SU-DHL-6 (cell line): ENCODE measurements at regions not wholly inside any gene's neighbourhood (a gene's known extent, or its start where the extent isn't known, plus 50 kb on each side); places are given as distances from the start of the nearest gene placed in this dataset.

Experiments used
- H2AFZ ChIP-seq: fragments of 200-600 bp; sonication (generic); 2 replicates; pipeline ENCODE4 v1.6.1; 2014; ENCODE audit warnings: low read depth, mild to moderate bottlenecking, moderate library complexity, mixed read lengths, antibody characterized with exemption, low read length; ENCODE audit not compliant: severe bottlenecking
- H3F3A ChIP-seq: fragments of 200-600 bp; shearing (Covaris generic); 2 replicates; pipeline ENCODE4 v1.6.0; 2016; ENCODE audit warnings: antibody characterized with exemption, mild to moderate bottlenecking; ENCODE audit not compliant: insufficient read depth
- H3K27ac ChIP-seq: fragments of 200-600 bp; sonication (generic); 2 replicates; pipeline ENCODE4 v1.5.1; 2016; ENCODE audit warnings: low read depth, mild to moderate bottlenecking, low read length, moderate library complexity, mixed read lengths
- H3K27me3 ChIP-seq: fragments of 200-600 bp; sonication (generic), shearing (Covaris generic); 2 replicates; pipeline ENCODE4 v1.6.0; 2014; ENCODE audit warnings: mild to moderate bottlenecking, low read length
- H3K36me3 ChIP-seq: fragments of 200-600 bp; sonication (generic); 2 replicates; pipeline ENCODE4 v1.6.1; 2014; ENCODE audit warnings: mild to moderate bottlenecking, low read length, mixed read lengths
- H3K4me2 ChIP-seq: fragments of 300-600, 200-600 bp; shearing (Covaris generic), sonication (generic); 2 replicates; pipeline ENCODE4 v1.6.0; 2014; ENCODE audit warnings: low read length, low read depth, mild to moderate bottlenecking; ENCODE audit not compliant: poor library complexity, severe bottlenecking
- H3K4me3 ChIP-seq: fragments of 200-600 bp; sonication (generic); 2 replicates; pipeline ENCODE4 v1.5.1; 2014; ENCODE audit warnings: antibody characterized with exemption, low read length, mild to moderate bottlenecking, mixed read lengths; ENCODE audit not compliant: insufficient read depth, poor library complexity, severe bottlenecking
- H3K79me2 ChIP-seq: fragments of 200-600 bp; sonication (generic); 2 replicates; pipeline ENCODE4 v1.6.1; 2014; ENCODE audit warnings: mild to moderate bottlenecking, low read length, moderate library complexity; ENCODE audit not compliant: insufficient read depth
- H3K9ac ChIP-seq: fragments of 200-600 bp; sonication (generic); 2 replicates; pipeline ENCODE4 v1.7.0; 2014; ENCODE audit warnings: mild to moderate bottlenecking, low read length
- H3K9me2 ChIP-seq: fragments of 200-600 bp; sonication (generic); replicated peaks from 2 replicates; pipeline ENCODE4 v1.6.1; 2014; ENCODE audit warnings: low read length; ENCODE audit not compliant: insufficient read depth
- H3K9me3 ChIP-seq: fragments of 200-600 bp; sonication (generic); 2 replicates; pipeline ENCODE4 v1.6.1; 2014; ENCODE audit warnings: low read length, mixed read lengths; ENCODE audit not compliant: insufficient read depth
- H4K20me1 ChIP-seq: fragments of 200-600 bp; sonication (generic); 2 replicates; pipeline ENCODE4 v1.6.1; 2014; ENCODE audit warnings: low read depth, mild to moderate bottlenecking, antibody characterized with exemption, low read length, moderate library complexity, mixed read lengths
- CTCF ChIP-seq: fragments of 200-600 bp; sonication (generic); IDR thresholded peaks from one replicate; pipeline ENCODE4 v1.5.1; 2017; ENCODE audit warnings: antibody characterized with exemption, mild to moderate bottlenecking, low read length, moderate library complexity; ENCODE audit not compliant: insufficient read depth, poor library complexity, severe bottlenecking
- EZH2phosphoT487 ChIP-seq: fragments of 200-600 bp; sonication (generic), shearing (Covaris generic); conservative IDR thresholded peaks from 2 replicates; pipeline ENCODE4 v1.6.1; 2018; ENCODE audit warnings: mild to moderate bottlenecking, antibody characterized with exemption, low read length, moderate library complexity, mixed read lengths

DNA sequence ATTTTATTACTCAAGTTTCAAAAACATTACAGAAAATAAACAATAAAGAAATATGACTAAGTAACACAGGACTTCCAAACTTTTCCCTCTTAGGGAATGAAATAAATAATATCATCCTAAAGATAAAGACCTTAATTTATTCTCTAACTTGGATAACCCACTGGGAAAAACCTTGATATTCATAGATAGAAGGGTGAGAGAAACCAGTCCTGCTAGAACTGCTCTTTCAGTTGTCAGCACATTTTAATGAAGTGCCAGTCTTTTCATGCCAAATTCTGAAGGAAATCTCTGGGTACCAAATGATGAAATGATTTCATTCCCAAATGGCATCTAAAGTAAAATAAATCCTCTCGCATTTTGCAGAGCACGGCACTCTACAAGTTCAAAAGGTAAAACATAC is 114.5 kb upstream of the SMIM30 start:
- Histone ChIP-seq H3K9me2 (no peaks in the 10 kb centered on the region), H3K27me3 (no peaks in the 10 kb centered on the region), H3K4me2 (no peak overlapping the region), H3K9ac (no peak overlapping the region), H3K27ac (no peak overlapping the region), H3K4me3 (no peak overlapping the region), H4K20me1 (no peaks in the 10 kb centered on the region), H2AFZ (no peak overlapping the region), H3F3A (no peaks in the 10 kb centered on the region), H3K79me2 (no peaks in the 10 kb centered on the region), H3K9me3 (no peaks in the 10 kb centered on the region), H3K36me3 (no peaks in the 10 kb centered on the region)
- TF ChIP-seq EZH2phosphoT487 (no peak), CTCF (no peak)

- H3K27ac ChIP-seq: no peak overlapping the region
- H3K36me3 ChIP-seq: no peaks in the 10 kb centered on the region
- H2AFZ ChIP-seq: no peak overlapping the region
- H4K20me1 ChIP-seq: no peaks in the 10 kb centered on the region
- H3F3A ChIP-seq: no peaks in the 10 kb centered on the region
- no peak overlapping the region for H3K4me3 ChIP-seq
- H3K27me3 ChIP-seq: no peaks in the 10 kb centered on the region
- no peak for TF ChIP-seq CTCF
- no peak for TF ChIP-seq EZH2phosphoT487
- H3K9me3 ChIP-seq: no peaks in the 10 kb centered on the region
- H3K9ac ChIP-seq: no peak overlapping the region
- no peaks in the 10 kb centered on the region for H3K9me2 ChIP-seq
- no peak overlapping the region for H3K4me2 ChIP-seq
- no peaks in the 10 kb centered on the region for H3K79me2 ChIP-seq
Measured at GRCh38 chr7:113230691-113231090, 112.3 kb upstream of the SMIM30 start.

DNA sequence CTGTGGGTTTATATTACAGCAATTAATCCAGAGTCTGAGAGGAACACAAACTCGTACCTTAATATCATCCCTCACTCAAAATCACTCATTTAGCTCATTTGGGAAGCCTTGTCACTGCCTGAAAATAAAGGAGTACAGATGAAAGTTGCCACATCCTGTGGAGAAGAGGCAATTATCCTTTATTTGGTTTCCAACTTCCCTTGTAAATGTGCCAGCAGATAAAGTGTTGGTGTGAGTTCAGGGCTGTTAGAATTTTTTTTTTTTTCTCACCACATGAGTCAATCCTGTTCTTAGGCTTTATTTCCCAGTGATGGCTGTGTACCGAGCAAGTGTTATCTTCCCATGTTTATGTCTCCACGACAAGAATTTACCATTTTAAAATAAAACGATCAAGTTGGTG is 99.0 kb upstream of the SMIM30 start:
- H2AFZ ChIP-seq: no peak overlapping the region
- no peak overlapping the region for H3K4me2 ChIP-seq
- no peaks in the 10 kb centered on the region for H3K27me3 ChIP-seq
- H3K9me3 ChIP-seq: no peaks in the 10 kb centered on the region
- no peaks in the 10 kb centered on the region for H3K36me3 ChIP-seq
- H3F3A ChIP-seq: no peaks in the 10 kb centered on the region
- no peak overlapping the region for H3K27ac ChIP-seq
- no peaks in the 10 kb centered on the region for H4K20me1 ChIP-seq
- H3K9ac ChIP-seq: no peak overlapping the region
- H3K9me2 ChIP-seq: no peaks in the 10 kb centered on the region
- no peak overlapping the region for H3K4me3 ChIP-seq
- no peaks in the 10 kb centered on the region for H3K79me2 ChIP-seq
- no peak for TF ChIP-seq EZH2phosphoT487
- TF ChIP-seq CTCF: no peak

DNA sequence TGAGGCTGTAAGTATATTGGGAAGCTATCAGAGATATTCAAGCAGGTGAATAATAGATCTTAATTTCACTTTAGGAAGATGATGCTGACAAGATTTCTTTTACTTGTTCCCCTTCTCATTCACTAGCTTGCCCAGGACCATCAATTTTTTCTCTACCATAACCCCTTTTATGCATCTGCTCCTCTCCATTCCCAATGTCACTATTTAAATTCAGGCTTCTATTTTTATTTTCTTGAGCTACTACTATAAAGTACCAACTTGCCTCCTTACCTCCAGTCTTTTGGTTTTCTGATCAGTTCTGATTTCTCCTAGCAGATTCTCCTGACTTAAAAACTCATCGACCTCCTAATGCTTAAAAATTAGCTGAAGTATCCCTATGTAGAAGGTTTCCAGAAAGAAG is 97.7 kb upstream of the SMIM30 start:
- H3K9me3 ChIP-seq: no peaks in the 10 kb centered on the region
- H3K27me3 ChIP-seq: no peaks in the 10 kb centered on the region
- H3K9ac ChIP-seq: no peak overlapping the region
- no peaks in the 10 kb centered on the region for H4K20me1 ChIP-seq
- no peaks in the 10 kb centered on the region for H3F3A ChIP-seq
- no peak overlapping the region for H3K4me2 ChIP-seq
- H2AFZ ChIP-seq: no peak overlapping the region
- no peaks in the 10 kb centered on the region for H3K79me2 ChIP-seq
- H3K27ac ChIP-seq: no peak overlapping the region
- no peak overlapping the region for H3K4me3 ChIP-seq
- H3K9me2 ChIP-seq: no peaks in the 10 kb centered on the region
- no peaks in the 10 kb centered on the region for H3K36me3 ChIP-seq
- TF ChIP-seq CTCF: no peak
- no peak for TF ChIP-seq EZH2phosphoT487
